ENCODE measurements at regions not wholly inside any gene's neighbourhood (a gene's known extent, or its start where the extent isn't known, plus 50 kb on each side); places are given as distances from the start of the nearest gene placed in this dataset.

- intact Hi-C loops (cut with micrococcal nuclease) = no loop called here
- Histone ChIP-seq H3K36me3 (ENCODE audit: control insufficient read depth, insufficient read depth, low read length) (no peaks in the 10 kb centered on the region), H3K4me3 (no peak overlapping the region), H2AFZ (ENCODE audit: low read depth, low read length) (no peak overlapping the region), H3K9ac (ENCODE audit: insufficient read depth in 1 of 2, low read depth in 2 of 2, low read length in 2 of 2) (no peak overlapping the region), H3K27ac (ENCODE audit: extremely low read depth, low read depth, low read length) (no peak overlapping the region), H3K4me2 (ENCODE audit: insufficient read depth, low read length) (no peak overlapping the region), H3K9me3 (replicated peaks; ENCODE audit: control insufficient read depth, insufficient read depth, low read depth, low read length) (no peaks in the 10 kb centered on the region; the same call in 1 of the 2 replicates), H3K9me1 (ENCODE audit: control insufficient read depth, insufficient read depth, low read length) (no peaks in the 10 kb centered on the region), H3K79me2 (ENCODE audit: control insufficient read depth, insufficient read depth, low read length) (no peaks in the 10 kb centered on the region), H4K20me1 (replicated peaks; ENCODE audit: control insufficient read depth, insufficient read depth, low read length) (no peaks in the 10 kb centered on the region), H3K4me1 (replicated peaks in 1 of 2; ENCODE audit: control insufficient read depth in 2 of 2, insufficient read depth in 2 of 2, low read length in 2 of 2) (no peaks in the 10 kb centered on the region), H3K27me3 (ENCODE audit: control insufficient read depth in 2 of 2, insufficient read depth in 2 of 2, low read length in 2 of 2) (no peaks in the 10 kb centered on the region)
- BruUV-seq (replicated peaks) = no TSS peak
- ATAC-seq = no peak
- ChIA-PET CTCF (ENCODE audit: low intra/inter-chr PET ratio) (no interaction called here), POLR2A (no interaction called here)
- 11% methylated on average over 3 of the region's 3 CpGs for WGBS (ENCODE audit: insufficient coverage, low coverage, missing lambda C conversion rate)
- in situ Hi-C loops (cut with MboI) = no loop called here
- TF ChIP-seq FOSL1 (tag; conservative IDR thresholded peaks at IDR 0.05) (no peak), TAF7 (tag; IDR thresholded peaks at IDR 0.05) (no peak), KLF16 (IDR thresholded peaks at IDR 0.05) (no peak)
- FAIRE-seq = no peak
- DNase-seq (ENCODE audit: extremely low read depth in 1 of 4, low spot score in 3 of 4) = no peak
These were observed 67.1 kb upstream of the TMTC2 start for GRCh38 chr12:82619644-82620043.

DNA sequence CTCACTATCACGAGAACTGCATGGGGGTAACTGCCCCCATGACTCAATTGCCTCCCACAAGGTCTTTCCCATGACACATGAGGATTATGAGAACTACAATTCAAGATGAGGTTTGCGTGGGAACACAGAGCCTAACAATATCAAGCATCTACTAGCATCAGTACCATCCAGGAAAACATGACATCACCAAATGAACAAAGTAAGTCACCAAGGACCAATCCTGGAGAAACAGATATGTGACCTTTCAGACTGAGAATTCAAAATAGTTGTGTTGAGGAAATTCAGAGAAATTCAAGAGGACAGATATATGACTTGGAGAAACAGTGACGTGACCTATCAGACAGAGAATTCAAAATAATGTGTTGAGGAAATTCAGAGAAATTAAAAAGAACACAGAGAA is 65.8 kb upstream of the TMTC2 start:
- ATAC-seq (no peak), DNase-seq (ENCODE audit: extremely low read depth in 1 of 4, low spot score in 3 of 4) (no peak), FAIRE-seq (no peak)
- H3K4me2 ChIP-seq (ENCODE audit: insufficient read depth, low read length) = no peak overlapping the region
- 3% methylated on average over 3 of the region's 3 CpGs for WGBS (ENCODE audit: insufficient coverage, low coverage, missing lambda C conversion rate)
- POLR2A ChIA-PET = no interaction called here
- no peaks in the 10 kb centered on the region for H3K79me2 ChIP-seq (ENCODE audit: control insufficient read depth, insufficient read depth, low read length)
- no peaks in the 10 kb centered on the region for H3K36me3 ChIP-seq (ENCODE audit: control insufficient read depth, insufficient read depth, low read length)
- in situ Hi-C loops (cut with MboI) = no loop called here
- no peaks in the 10 kb centered on the region; the same call in 1 of the 2 replicates for H3K9me3 ChIP-seq (replicated peaks; ENCODE audit: control insufficient read depth, insufficient read depth, low read depth, low read length)
- H4K20me1 ChIP-seq (replicated peaks; ENCODE audit: control insufficient read depth, insufficient read depth, low read length) = no peaks in the 10 kb centered on the region
- H2AFZ ChIP-seq (ENCODE audit: low read depth, low read length) = no peak overlapping the region
- CTCF ChIA-PET (ENCODE audit: low intra/inter-chr PET ratio) = no interaction called here
- no TSS peak for BruUV-seq (replicated peaks)
- H3K9ac ChIP-seq (ENCODE audit: insufficient read depth in 1 of 2, low read depth in 2 of 2, low read length in 2 of 2) = no peak overlapping the region
- no peaks in the 10 kb centered on the region for H3K4me1 ChIP-seq (replicated peaks in 1 of 2; ENCODE audit: control insufficient read depth in 2 of 2, insufficient read depth in 2 of 2, low read length in 2 of 2)
- no peaks in the 10 kb centered on the region for H3K27me3 ChIP-seq (ENCODE audit: control insufficient read depth in 2 of 2, insufficient read depth in 2 of 2, low read length in 2 of 2)
- H3K9me1 ChIP-seq (ENCODE audit: control insufficient read depth, insufficient read depth, low read length) = no peaks in the 10 kb centered on the region
- intact Hi-C loops (cut with micrococcal nuclease) = no loop called here
- no peak overlapping the region for H3K27ac ChIP-seq (ENCODE audit: extremely low read depth, low read depth, low read length)
- H3K4me3 ChIP-seq = no peak overlapping the region
- TF ChIP-seq, protein P1, sequence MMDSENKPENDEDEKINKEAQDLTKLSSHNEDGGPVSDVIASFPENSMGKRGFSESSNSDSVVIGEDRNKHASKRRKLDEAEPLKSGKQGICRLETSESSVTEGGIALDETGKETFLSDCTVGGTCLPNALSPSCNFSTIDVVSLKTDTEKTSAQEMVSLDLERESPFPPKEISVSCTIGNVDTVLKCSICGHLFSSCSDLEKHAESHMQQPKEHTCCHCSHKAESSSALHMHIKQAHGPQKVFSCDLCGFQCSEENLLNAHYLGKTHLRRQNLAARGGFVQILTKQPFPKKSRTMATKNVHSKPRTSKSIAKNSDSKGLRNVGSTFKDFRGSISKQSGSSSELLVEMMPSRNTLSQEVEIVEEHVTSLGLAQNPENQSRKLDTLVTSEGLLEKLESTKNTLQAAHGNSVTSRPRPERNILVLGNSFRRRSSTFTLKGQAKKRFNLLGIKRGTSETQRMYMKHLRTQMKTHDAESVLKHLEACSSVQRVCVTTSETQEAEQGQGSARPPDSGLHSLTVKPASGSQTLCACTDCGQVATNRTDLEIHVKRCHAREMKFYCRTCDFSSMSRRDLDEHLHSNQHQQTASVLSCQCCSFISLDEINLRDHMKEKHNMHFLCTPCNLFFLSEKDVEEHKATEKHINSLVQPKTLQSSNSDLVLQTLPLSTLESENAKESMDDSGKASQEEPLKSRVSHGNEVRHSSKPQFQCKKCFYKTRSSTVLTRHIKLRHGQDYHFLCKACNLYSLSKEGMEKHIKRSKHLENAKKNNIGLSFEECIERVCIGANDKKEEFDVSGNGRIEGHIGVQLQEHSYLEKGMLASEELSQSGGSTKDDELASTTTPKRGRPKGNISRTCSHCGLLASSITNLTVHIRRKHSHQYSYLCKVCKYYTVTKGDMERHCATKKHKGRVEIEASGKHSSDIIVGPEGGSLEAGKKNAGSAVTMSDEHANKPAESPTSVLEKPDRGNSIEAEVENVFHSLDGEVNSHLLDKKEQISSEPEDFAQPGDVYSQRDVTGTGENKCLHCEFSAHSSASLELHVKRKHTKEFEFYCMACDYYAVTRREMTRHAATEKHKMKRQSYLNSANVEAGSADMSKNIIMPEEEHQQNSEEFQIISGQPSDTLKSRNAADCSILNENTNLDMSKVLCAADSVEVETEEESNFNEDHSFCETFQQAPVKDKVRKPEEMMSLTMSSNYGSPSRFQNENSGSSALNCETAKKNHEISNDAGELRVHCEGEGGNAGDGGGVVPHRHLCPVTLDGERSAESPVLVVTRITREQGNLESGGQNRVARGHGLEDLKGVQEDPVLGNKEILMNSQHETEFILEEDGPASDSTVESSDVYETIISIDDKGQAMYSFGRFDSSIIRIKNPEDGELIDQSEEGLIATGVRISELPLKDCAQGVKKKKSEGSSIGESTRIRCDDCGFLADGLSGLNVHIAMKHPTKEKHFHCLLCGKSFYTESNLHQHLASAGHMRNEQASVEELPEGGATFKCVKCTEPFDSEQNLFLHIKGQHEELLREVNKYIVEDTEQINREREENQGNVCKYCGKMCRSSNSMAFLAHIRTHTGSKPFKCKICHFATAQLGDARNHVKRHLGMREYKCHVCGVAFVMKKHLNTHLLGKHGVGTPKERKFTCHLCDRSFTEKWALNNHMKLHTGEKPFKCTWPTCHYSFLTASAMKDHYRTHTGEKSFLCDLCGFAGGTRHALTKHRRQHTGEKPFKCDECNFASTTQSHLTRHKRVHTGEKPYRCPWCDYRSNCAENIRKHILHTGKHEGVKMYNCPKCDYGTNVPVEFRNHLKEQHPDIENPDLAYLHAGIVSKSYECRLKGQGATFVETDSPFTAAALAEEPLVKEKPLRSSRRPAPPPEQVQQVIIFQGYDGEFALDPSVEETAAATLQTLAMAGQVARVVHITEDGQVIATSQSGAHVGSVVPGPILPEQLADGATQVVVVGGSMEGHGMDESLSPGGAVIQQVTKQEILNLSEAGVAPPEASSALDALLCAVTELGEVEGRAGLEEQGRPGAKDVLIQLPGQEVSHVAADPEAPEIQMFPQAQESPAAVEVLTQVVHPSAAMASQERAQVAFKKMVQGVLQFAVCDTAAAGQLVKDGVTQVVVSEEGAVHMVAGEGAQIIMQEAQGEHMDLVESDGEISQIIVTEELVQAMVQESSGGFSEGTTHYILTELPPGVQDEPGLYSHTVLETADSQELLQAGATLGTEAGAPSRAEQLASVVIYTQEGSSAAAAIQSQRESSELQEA (IDR thresholded peaks at IDR 0.05; ENCODE audit: low read depth) = no peak
- TF ChIP-seq CEBPB (tag; IDR thresholded peaks at IDR 0.05) (no peak), DACH1 (IDR thresholded peaks at IDR 0.05; ENCODE audit: partially characterized antibody) (no peak), ZNF444 (CRISPR knock-in tag; IDR thresholded peaks at IDR 0.05) (no peak), ZBTB34 (CRISPR knock-in tag; IDR thresholded peaks at IDR 0.05) (no peak), MEIS2 (IDR thresholded peaks at IDR 0.05; ENCODE audit: partially characterized antibody) (no peak)

Data from K562 (cell line).